ENCODE measurements at regions not wholly inside any gene's neighbourhood (a gene's known extent, or its start where the extent isn't known, plus 50 kb on each side); places are given as distances from the start of the nearest gene placed in this dataset.

- TF ChIP-seq EZH2 (IDR thresholded peaks at IDR 0.05; ENCODE audit: borderline replicate concordance, insufficient read depth, low read depth, low read length, poor library complexity, severe bottlenecking) = no peak
- TF ChIP-seq, protein P1, sequence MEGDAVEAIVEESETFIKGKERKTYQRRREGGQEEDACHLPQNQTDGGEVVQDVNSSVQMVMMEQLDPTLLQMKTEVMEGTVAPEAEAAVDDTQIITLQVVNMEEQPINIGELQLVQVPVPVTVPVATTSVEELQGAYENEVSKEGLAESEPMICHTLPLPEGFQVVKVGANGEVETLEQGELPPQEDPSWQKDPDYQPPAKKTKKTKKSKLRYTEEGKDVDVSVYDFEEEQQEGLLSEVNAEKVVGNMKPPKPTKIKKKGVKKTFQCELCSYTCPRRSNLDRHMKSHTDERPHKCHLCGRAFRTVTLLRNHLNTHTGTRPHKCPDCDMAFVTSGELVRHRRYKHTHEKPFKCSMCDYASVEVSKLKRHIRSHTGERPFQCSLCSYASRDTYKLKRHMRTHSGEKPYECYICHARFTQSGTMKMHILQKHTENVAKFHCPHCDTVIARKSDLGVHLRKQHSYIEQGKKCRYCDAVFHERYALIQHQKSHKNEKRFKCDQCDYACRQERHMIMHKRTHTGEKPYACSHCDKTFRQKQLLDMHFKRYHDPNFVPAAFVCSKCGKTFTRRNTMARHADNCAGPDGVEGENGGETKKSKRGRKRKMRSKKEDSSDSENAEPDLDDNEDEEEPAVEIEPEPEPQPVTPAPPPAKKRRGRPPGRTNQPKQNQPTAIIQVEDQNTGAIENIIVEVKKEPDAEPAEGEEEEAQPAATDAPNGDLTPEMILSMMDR (IDR thresholded peaks at IDR 0.05) = no peak
Measured at GRCh38 chr4:129863206-129863605, 767.3 kb downstream of the C4orf33 start.

Data from B cell (primary cell).